HepG2 (cell line): ENCODE measurements at regions not wholly inside any gene's neighbourhood (a gene's known extent, or its start where the extent isn't known, plus 50 kb on each side); places are given as distances from the start of the nearest gene placed in this dataset.

Source experiments
- ATAC-seq: fragments of 200-7000 bp; cut with Tn5 transposase; 3 replicates; pipeline ENCODE4 v1.9.1; 2020; ENCODE audit warnings: mild to moderate bottlenecking, moderate library complexity
- BruUV-seq: library from RNA; stranded (reverse); fragments of 400-500 nt; replicated peaks from 2 replicates; lab custom pipeline; 2021; lab: Mats Ljungman, UMichigan
- CTCF ChIA-PET: fragments of 300-600 bp; formaldehyde crosslinking; extraction: SDS; loops from one replicate; lab custom pipeline; 2021; ENCODE audit warnings: low total read pairs, inconsistent platforms, low intra/inter-chr PET ratio; lab: Yijun Ruan, JAX
- POLR2A ChIA-PET: fragments of 350-600 bp; sonication (Branson Sonifier 250); formaldehyde crosslinking; loops from one replicate; lab custom pipeline; 2020; ENCODE audit warnings: antibody characterized with exemption, inconsistent platforms; lab: Yijun Ruan, JAX
- DNase-seq: peaks from one replicate; pipeline ENCODE4 v3.0.0-alpha.2; 2015; ENCODE audit warnings: low spot score
- FAIRE-seq: peaks from 3 replicates; lab custom pipeline; 2011; peaks lifted over from hg19 to GRCh38; lab: Jason Lieb, UNC
- H2AFZ ChIP-seq: one replicate; pipeline ENCODE4 v1.6.1; 2011; ENCODE audit warnings: low read length, inconsistent platforms
- H3K27ac ChIP-seq: fragments of 300-600 bp; 3 replicates; pipeline ENCODE4 v1.8.0; 2011; ENCODE audit warnings: mixed run types, mild to moderate bottlenecking, mixed read lengths, low read length, inconsistent platforms; ENCODE audit not compliant: insufficient read depth; ENCODE audit errors: extremely low read length
- H3K27me3 ChIP-seq, 2 experiments: fragments of 200-600 bp in 1 of 2; 2 replicates in 1 of 2; 3 replicates in 1 of 2; pipeline versions ENCODE4 v1.6.0 to v1.8.0; 2011; ENCODE audit warnings: low read length in 2 of 2, mild to moderate bottlenecking in 2 of 2, moderate library complexity in 2 of 2, inconsistent platforms in 1 of 2; ENCODE audit not compliant: insufficient read depth in 2 of 2, control insufficient read depth in 1 of 2
- H3K36me3 ChIP-seq, 2 experiments: fragments of 200-600 bp in 1 of 2; replicated peaks in 1 of 2; 2 replicates in 1 of 2; 3 replicates in 1 of 2; pipeline versions ENCODE4 v1.5.1 to v1.8.0; 2011; ENCODE audit warnings: low read length in 2 of 2, inconsistent platforms in 1 of 2; ENCODE audit not compliant: insufficient read depth in 2 of 2, control insufficient read depth in 1 of 2
- H3K4me1 ChIP-seq: 2 replicates; pipeline ENCODE4 v1.5.1; 2012; ENCODE audit warnings: low read length, inconsistent platforms; ENCODE audit not compliant: insufficient read depth
- H3K4me2 ChIP-seq: 2 replicates; pipeline ENCODE4 v1.6.0; 2011; ENCODE audit warnings: low read depth, low read length, inconsistent platforms
- H3K4me3 ChIP-seq, 3 experiments: fragments of 200-600 bp in 1 of 3; sonication (generic), shearing (Covaris generic) in 1 of 3; replicated peaks in 1 of 3; 2 replicates each; pipeline ENCODE4 v1.5.1; 2011 to 2016; ENCODE audit warnings: low read length in 3 of 3, inconsistent platforms in 2 of 3, low read depth in 2 of 3, mild to moderate bottlenecking in 2 of 3, control low read depth in 1 of 3, mixed read lengths in 1 of 3; ENCODE audit not compliant: insufficient read depth in 1 of 3
- H3K79me2 ChIP-seq: one replicate; pipeline ENCODE4 v1.6.1; 2011; ENCODE audit warnings: low read length, inconsistent platforms; ENCODE audit not compliant: insufficient read depth
- H3K9ac ChIP-seq: 2 replicates; pipeline ENCODE4 v1.6.0; 2011; ENCODE audit warnings: mild to moderate bottlenecking, low read depth, low read length, inconsistent platforms; ENCODE audit not compliant: insufficient read depth
- H3K9me3 ChIP-seq: 2 replicates; pipeline ENCODE4 v1.5.1; 2012; ENCODE audit warnings: mild to moderate bottlenecking, low read length
- H4K20me1 ChIP-seq: 2 replicates; pipeline ENCODE4 v1.6.0; 2011; ENCODE audit warnings: inconsistent platforms, mild to moderate bottlenecking, low read length, moderate library complexity; ENCODE audit not compliant: insufficient read depth
- ATF7 ChIP-seq, 2 experiments: fragments of 450-650 bp in 1 of 2; sonication (generic) in 1 of 2; formaldehyde crosslinking in 1 of 2; IDR thresholded peaks; 2 replicates each; pipeline versions ENCODE4 v1.4.0 to v1.6.1; 2016 to 2020; ENCODE audit warnings: antibody characterized with exemption in 1 of 2, mild to moderate bottlenecking in 1 of 2, missing genetic modification reagents in 1 of 2
- CBX5 ChIP-seq: sonication (generic); formaldehyde crosslinking; IDR thresholded peaks from 2 replicates; pipeline ENCODE4 v1.4.0; 2020; ENCODE audit warnings: missing genetic modification reagents, borderline replicate concordance
- DNMT1 ChIP-seq: sonication (generic); formaldehyde crosslinking; IDR thresholded peaks from 2 replicates; pipeline ENCODE4 v1.5.1; 2020; ENCODE audit warnings: mild to moderate bottlenecking, missing genetic modification reagents
- FOXA1 ChIP-seq, 2 experiments: fragments of 450-650 bp in 1 of 2; sonication (generic) in 1 of 2; formaldehyde crosslinking in 1 of 2; IDR thresholded peaks; 2 replicates each; pipeline versions ENCODE4 v1.4.0 to v1.6.1; 2016 to 2020; ENCODE audit warnings: missing genetic modification reagents in 1 of 2
- MTF1 ChIP-seq: sonication (generic); formaldehyde crosslinking; IDR thresholded peaks from 2 replicates; pipeline ENCODE4 v1.5.0; 2020; ENCODE audit warnings: missing genetic modification reagents
- NFYB ChIP-seq: sonication (generic); formaldehyde crosslinking; IDR thresholded peaks from 2 replicates; pipeline ENCODE4 v1.4.0; 2020; ENCODE audit warnings: missing genetic modification reagents
- SYNCRIP ChIP-seq: fragments of 200-400 bp; formaldehyde crosslinking; IDR thresholded peaks from 2 replicates; pipeline ENCODE4 v1.6.1; 2018; ENCODE audit warnings: mild to moderate bottlenecking, low read depth, low read length; ENCODE audit not compliant: insufficient read depth
- ZMYM2 ChIP-seq: sonication (generic); formaldehyde crosslinking; IDR thresholded peaks from 2 replicates; pipeline ENCODE4 v1.8.0; 2022; ENCODE audit warnings: mild to moderate bottlenecking, missing genetic modification reagents
- ZNF446 ChIP-seq: sonication (generic); formaldehyde crosslinking; IDR thresholded peaks from 2 replicates; pipeline ENCODE4 v1.5.0; 2020; ENCODE audit warnings: mild to moderate bottlenecking, missing genetic modification reagents
- ZNF780A ChIP-seq: sonication (generic); formaldehyde crosslinking; IDR thresholded peaks from 2 replicates; pipeline ENCODE4 v1.8.0; 2022; ENCODE audit warnings: mild to moderate bottlenecking, missing genetic modification reagents, moderate library complexity
- WGBS: methylation state at CpG from one replicate; pipeline ENCODE4 v1.1.6; 2017; ENCODE audit warnings: low lambda C conversion rate; 5-methylcytosine and 5-hydroxymethylcytosine counted together
- in situ Hi-C: cut with HindIII; loops from 2 replicates; pipeline ENCODE4 v1.10.0; 2017; ENCODE audit warnings: low pct_unique_long_range_greater_than_20kb; ENCODE audit not compliant: extremely low pct_ligation_motif_present
- intact Hi-C: fragments of 100-400 bp; cut with micrococcal nuclease; formaldehyde crosslinking; loops from one replicate; pipeline ENCODE4 v1.10.0; 2022; ENCODE audit not compliant: unreplicated experiment
- TF ChIP-seq, protein P1 (sequence below): sonication (generic); formaldehyde crosslinking; IDR thresholded peaks from 2 replicates; pipeline ENCODE4 v1.5.1; 2020; ENCODE audit warnings: mild to moderate bottlenecking, missing genetic modification reagents, moderate library complexity
- TF ChIP-seq, protein P2 (sequence below): sonication (generic); formaldehyde crosslinking; IDR thresholded peaks from 2 replicates; pipeline ENCODE4 v1.4.0; 2020; ENCODE audit warnings: mild to moderate bottlenecking, low read depth, missing genetic modification reagents

DNA sequence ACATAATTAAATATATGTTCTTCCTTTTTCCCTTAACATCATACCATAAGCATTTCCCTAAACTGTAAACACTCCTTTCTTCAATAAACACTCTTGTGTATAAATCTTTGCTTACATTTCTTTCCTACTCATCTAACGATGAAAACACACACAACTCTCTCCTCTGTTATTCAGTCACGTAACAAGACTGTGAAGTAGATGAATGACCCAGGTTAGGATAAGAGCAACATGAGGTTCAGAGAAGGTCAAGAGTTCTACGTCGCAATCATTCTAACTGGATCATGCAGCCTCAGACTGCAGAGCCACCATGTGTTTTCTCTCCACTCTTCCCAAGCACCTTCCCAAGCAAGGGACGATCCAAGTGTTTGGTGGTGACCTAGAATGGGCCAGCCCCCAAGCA is 70.5 kb upstream of the SPTLC1 start:
- no peak overlapping the region for H3K27ac ChIP-seq
- in situ Hi-C loops: no loop called here
- 36% methylated on average over 5 of the region's 5 CpGs for WGBS
- H2AFZ ChIP-seq: no peak overlapping the region
- peaks cover 30% of the 10 kb centered on the region for H3K4me1 ChIP-seq
- DNase-seq (no peak), ATAC-seq (no peak), FAIRE-seq (no peak)
- H3K9ac ChIP-seq: no peak overlapping the region
- no peaks in the 10 kb centered on the region for H4K20me1 ChIP-seq
- BruUV-seq: no TSS peak
- H3K79me2 ChIP-seq: no peaks in the 10 kb centered on the region
- peaks cover 0 to 3% of the 10 kb centered on the region in 2 experiments; a peak in 2 of 5 replicates for H3K27me3 ChIP-seq
- H3K4me2 ChIP-seq: no peak overlapping the region
- H3K9me3 ChIP-seq: no peaks in the 10 kb centered on the region
- TF ChIP-seq, protein P1, sequence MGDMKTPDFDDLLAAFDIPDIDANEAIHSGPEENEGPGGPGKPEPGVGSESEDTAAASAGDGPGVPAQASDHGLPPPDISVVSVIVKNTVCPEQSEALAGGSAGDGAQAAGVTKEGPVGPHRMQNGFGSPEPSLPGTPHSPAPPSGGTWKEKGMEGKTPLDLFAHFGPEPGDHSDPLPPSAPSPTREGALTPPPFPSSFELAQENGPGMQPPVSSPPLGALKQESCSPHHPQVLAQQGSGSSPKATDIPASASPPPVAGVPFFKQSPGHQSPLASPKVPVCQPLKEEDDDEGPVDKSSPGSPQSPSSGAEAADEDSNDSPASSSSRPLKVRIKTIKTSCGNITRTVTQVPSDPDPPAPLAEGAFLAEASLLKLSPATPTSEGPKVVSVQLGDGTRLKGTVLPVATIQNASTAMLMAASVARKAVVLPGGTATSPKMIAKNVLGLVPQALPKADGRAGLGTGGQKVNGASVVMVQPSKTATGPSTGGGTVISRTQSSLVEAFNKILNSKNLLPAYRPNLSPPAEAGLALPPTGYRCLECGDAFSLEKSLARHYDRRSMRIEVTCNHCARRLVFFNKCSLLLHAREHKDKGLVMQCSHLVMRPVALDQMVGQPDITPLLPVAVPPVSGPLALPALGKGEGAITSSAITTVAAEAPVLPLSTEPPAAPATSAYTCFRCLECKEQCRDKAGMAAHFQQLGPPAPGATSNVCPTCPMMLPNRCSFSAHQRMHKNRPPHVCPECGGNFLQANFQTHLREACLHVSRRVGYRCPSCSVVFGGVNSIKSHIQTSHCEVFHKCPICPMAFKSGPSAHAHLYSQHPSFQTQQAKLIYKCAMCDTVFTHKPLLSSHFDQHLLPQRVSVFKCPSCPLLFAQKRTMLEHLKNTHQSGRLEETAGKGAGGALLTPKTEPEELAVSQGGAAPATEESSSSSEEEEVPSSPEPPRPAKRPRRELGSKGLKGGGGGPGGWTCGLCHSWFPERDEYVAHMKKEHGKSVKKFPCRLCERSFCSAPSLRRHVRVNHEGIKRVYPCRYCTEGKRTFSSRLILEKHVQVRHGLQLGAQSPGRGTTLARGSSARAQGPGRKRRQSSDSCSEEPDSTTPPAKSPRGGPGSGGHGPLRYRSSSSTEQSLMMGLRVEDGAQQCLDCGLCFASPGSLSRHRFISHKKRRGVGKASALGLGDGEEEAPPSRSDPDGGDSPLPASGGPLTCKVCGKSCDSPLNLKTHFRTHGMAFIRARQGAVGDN: no peak
- TF ChIP-seq, protein P2, sequence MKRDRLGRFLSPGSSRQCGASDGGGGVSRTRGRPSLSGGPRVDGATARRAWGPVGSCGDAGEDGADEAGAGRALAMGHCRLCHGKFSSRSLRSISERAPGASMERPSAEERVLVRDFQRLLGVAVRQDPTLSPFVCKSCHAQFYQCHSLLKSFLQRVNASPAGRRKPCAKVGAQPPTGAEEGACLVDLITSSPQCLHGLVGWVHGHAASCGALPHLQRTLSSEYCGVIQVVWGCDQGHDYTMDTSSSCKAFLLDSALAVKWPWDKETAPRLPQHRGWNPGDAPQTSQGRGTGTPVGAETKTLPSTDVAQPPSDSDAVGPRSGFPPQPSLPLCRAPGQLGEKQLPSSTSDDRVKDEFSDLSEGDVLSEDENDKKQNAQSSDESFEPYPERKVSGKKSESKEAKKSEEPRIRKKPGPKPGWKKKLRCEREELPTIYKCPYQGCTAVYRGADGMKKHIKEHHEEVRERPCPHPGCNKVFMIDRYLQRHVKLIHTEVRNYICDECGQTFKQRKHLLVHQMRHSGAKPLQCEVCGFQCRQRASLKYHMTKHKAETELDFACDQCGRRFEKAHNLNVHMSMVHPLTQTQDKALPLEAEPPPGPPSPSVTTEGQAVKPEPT (CRISPR knock-in tag): no peak
- no peak for TF ChIP-seq MTF1 (CRISPR knock-in tag)
- TF ChIP-seq DNMT1: no peak
- TF ChIP-seq ATF7 (IDR thresholded peaks at IDR 0.05): no peak
- no peak for TF ChIP-seq ATF7 (CRISPR knock-in tag; IDR thresholded peaks at IDR 0.05)
- TF ChIP-seq ZNF780A (CRISPR knock-in tag): no peak
- no peak for TF ChIP-seq ZMYM2
- TF ChIP-seq FOXA1 (IDR thresholded peaks at IDR 0.05): no peak
- TF ChIP-seq FOXA1 (CRISPR knock-in tag; IDR thresholded peaks at IDR 0.05): no peak
- TF ChIP-seq SYNCRIP: no peak
- TF ChIP-seq CBX5 (CRISPR knock-in tag): no peak
- no peak for TF ChIP-seq NFYB (CRISPR knock-in tag)
- TF ChIP-seq ZNF446: no peak
- ChIA-PET POLR2A (no interaction called here), CTCF (no interaction called here)
- intact Hi-C loops: loop anchor here (5.0 kb wide), 1 partner anchor 267 kb away; no protein-coding TSS in a partner anchor
- no peak overlapping the region for H3K4me3 ChIP-seq
- no peaks in the 10 kb centered on the region for H3K36me3 ChIP-seq
